Stomach (tissue), 4 donors: ENCODE measurements at regions not wholly inside any gene's neighbourhood (a gene's known extent, or its start where the extent isn't known, plus 50 kb on each side); places are given as distances from the start of the nearest gene placed in this dataset.

ENCODE experiments used
- CTCF ChIP-seq, 7 experiments: fragments of 450-650 bp in 4 of 7; fragments of 200-600 bp in 3 of 7; sonication (generic) in 3 of 7; IDR thresholded peaks; one replicate each; pipeline ENCODE4 v1.5.1; 2016 to 2019; ENCODE audit warnings: antibody characterized with exemption in 7 of 7, control low read depth in 2 of 7, mild to moderate bottlenecking in 1 of 7
- EP300 ChIP-seq: sonication (generic); formaldehyde crosslinking; IDR thresholded peaks from one replicate; pipeline ENCODE4 v1.6.1; 2017; ENCODE audit warnings: antibody characterized with exemption
- POLR2AphosphoS5 ChIP-seq, 3 donors: sonication (generic); formaldehyde crosslinking; IDR thresholded peaks; one replicate each; pipeline ENCODE4 v1.6.1; 2016; ENCODE audit warnings: antibody characterized with exemption in 3 of 3

DNA sequence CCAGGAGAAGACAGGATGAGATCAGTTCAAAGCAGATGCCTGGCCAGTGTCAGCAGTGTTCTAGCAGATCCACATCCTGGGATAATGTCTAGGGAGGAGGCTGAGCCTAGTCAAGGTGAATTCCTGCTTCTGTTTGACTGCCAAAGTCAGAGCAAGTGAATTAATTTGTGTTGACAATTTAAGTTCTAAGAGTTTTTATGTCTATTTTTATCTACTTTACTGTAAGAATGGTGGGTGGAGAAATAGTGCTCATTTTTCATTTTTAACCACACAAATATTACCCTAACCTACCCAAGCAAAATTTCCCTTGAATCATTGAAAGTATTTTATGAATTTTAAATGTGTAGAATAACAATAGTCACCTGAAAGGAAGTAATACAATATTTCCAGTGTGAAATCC lies 207.6 kb upstream of the SLC10A2 start:
- no peak for TF ChIP-seq CTCF (IDR thresholded peaks at IDR 0.05)
- no peak for TF ChIP-seq EP300
- no peak for TF ChIP-seq POLR2AphosphoS5 (IDR thresholded peaks at IDR 0.05)
